HG02678 (cell line): ENCODE measurements at regions not wholly inside any gene's neighbourhood (a gene's known extent, or its start where the extent isn't known, plus 50 kb on each side); places are given as distances from the start of the nearest gene placed in this dataset.

Source experiments
- ATAC-seq: cut with Tn5 transposase; IDR thresholded peaks from one replicate; pipeline ENCODE4 v1.9.1; 2021; ENCODE audit warnings: mild to moderate bottlenecking, moderate library complexity; ENCODE audit not compliant: unreplicated experiment

GRCh38 chr5:143730112-143730801 lies 81.7 kb upstream of the HMHB1 start:
- no peak for ATAC-seq

- no peak for ATAC-seq
Measured at GRCh38 chr5:143729334-143729946, 82.5 kb upstream of the HMHB1 start.

GRCh38 chr5:143723159-143723558 lies 88.8 kb upstream of the HMHB1 start:
- no peak for ATAC-seq

GRCh38 chr5:143721925-143722324 lies 90.0 kb upstream of the HMHB1 start:
- ATAC-seq, result no peak

GRCh38 chr5:143720689-143721088 lies 91.3 kb upstream of the HMHB1 start:
- no peak for ATAC-seq

- no peak for ATAC-seq
Measured at GRCh38 chr5:143717400-143717799, 94.6 kb upstream of the HMHB1 start.

- no peak for ATAC-seq
Measured at GRCh38 chr5:143716881-143717280, 95.1 kb upstream of the HMHB1 start.

- ATAC-seq, result no peak
Measured at GRCh38 chr5:143715616-143716015, 96.3 kb upstream of the HMHB1 start.

- peak; percentile 74 for ATAC-seq
Measured at GRCh38 chr5:143714629-143715028, 97.3 kb upstream of the HMHB1 start.

GRCh38 chr5:143713047-143714003 lies 98.6 kb upstream of the HMHB1 start:
- ATAC-seq, result no peak

GRCh38 chr5:143708672-143709071 lies 103.3 kb upstream of the HMHB1 start:
- no peak for ATAC-seq

GRCh38 chr5:143707806-143708205 lies 104.2 kb upstream of the HMHB1 start:
- ATAC-seq, result no peak

GRCh38 chr5:143705381-143705780 lies 106.6 kb upstream of the HMHB1 start:
- ATAC-seq, result no peak

- no peak for ATAC-seq
Measured at GRCh38 chr5:143703659-143704058, 108.3 kb upstream of the HMHB1 start.

- no peak for ATAC-seq
Measured at GRCh38 chr5:143701493-143701892, 110.5 kb upstream of the HMHB1 start.

- no peak for ATAC-seq
Measured at GRCh38 chr5:143700994-143701393, 111.0 kb upstream of the HMHB1 start.

- no peak for ATAC-seq
Measured at GRCh38 chr5:143699121-143699520, 112.8 kb upstream of the HMHB1 start.

- no peak for ATAC-seq
Measured at GRCh38 chr5:143698574-143698973, 113.4 kb upstream of the HMHB1 start.

GRCh38 chr5:143696921-143697320 lies 115.0 kb upstream of the HMHB1 start:
- ATAC-seq, result no peak

- no peak for ATAC-seq
Measured at GRCh38 chr5:143695941-143696340, 116.0 kb upstream of the HMHB1 start.

GRCh38 chr5:143695244-143695864 lies 116.6 kb upstream of the HMHB1 start:
- ATAC-seq, result no peak
